Lung (tissue), 11 donors: ENCODE measurements at regions not wholly inside any gene's neighbourhood (a gene's known extent, or its start where the extent isn't known, plus 50 kb on each side); places are given as distances from the start of the nearest gene placed in this dataset.

Source experiments
- ATAC-seq: fragments of 200-7000 bp; cut with Tn5 transposase; one replicate; pipeline ENCODE4 v1.9.1; 2020; ENCODE audit warnings: moderate number of reproducible peaks; ENCODE audit not compliant: insufficient read depth, low FRiP score
- DNase-seq, 3 donors: peaks; one replicate each; pipeline ENCODE4 v3.0.0-alpha.2; 2013 to 2017
- H3K27ac ChIP-seq, 2 donors: one replicate each; pipeline ENCODE4 v1.5.1; 2013; ENCODE audit warnings: mild to moderate bottlenecking in 2 of 2, moderate library complexity in 2 of 2, control low read depth in 1 of 2, inconsistent platforms in 1 of 2, low read depth in 1 of 2, low read length in 1 of 2
- H3K27me3 ChIP-seq, 3 donors: one replicate each; pipeline ENCODE4 v1.5.1; 2013; ENCODE audit warnings: low read length in 2 of 3; ENCODE audit not compliant: control insufficient read depth in 3 of 3, insufficient read depth in 3 of 3
- H3K36me3 ChIP-seq, 4 donors: one replicate each; pipeline ENCODE4 v1.5.1; 2013; ENCODE audit warnings: low read length in 4 of 4, mild to moderate bottlenecking in 1 of 4, moderate library complexity in 1 of 4; ENCODE audit not compliant: control insufficient read depth in 4 of 4, insufficient read depth in 4 of 4
- H3K4me1 ChIP-seq, 5 donors: one replicate each; pipeline ENCODE4 v1.5.1; 2013; ENCODE audit warnings: low read length in 5 of 5, mild to moderate bottlenecking in 2 of 5, moderate library complexity in 1 of 5; ENCODE audit not compliant: control insufficient read depth in 5 of 5, insufficient read depth in 5 of 5
- H3K4me3 ChIP-seq: one replicate; pipeline ENCODE4 v1.5.1; 2013; ENCODE audit warnings: mild to moderate bottlenecking, control low read depth, moderate library complexity
- H3K9ac ChIP-seq, 2 donors: one replicate each; pipeline ENCODE4 v1.5.1; 2013; ENCODE audit warnings: low read length in 2 of 2, control low read depth in 1 of 2; ENCODE audit not compliant: insufficient read depth in 1 of 2
- H3K9me3 ChIP-seq, 4 donors: one replicate each; pipeline ENCODE4 v1.5.1; 2013; ENCODE audit warnings: low read length in 3 of 4, mild to moderate bottlenecking in 1 of 4, moderate library complexity in 1 of 4; ENCODE audit not compliant: control insufficient read depth in 4 of 4, insufficient read depth in 3 of 4
- CTCF ChIP-seq: IDR thresholded peaks from 2 replicates; pipeline ENCODE4 v1.5.1; 2012; ENCODE audit warnings: mild to moderate bottlenecking; ENCODE audit errors: control extremely low read depth, extremely low read depth
- WGBS, 2 donors: extraction: QIAGEN DNeasy Blood & Tissue Kit; methylation state at CpG; one replicate each; pipeline ENCODE4 v1.1.7; 2013; 5-methylcytosine and 5-hydroxymethylcytosine counted together
- donor health status: control.
- donor health status: control.
- donor health status: Bipolar disorder and iron deficiency.
- donor health status: healthy.
- donor health status: DM: yes; HTN: yes; CAD: no.

GRCh38 chr3:5568451-5568850 lies 380.9 kb downstream of the EDEM1 start:
- Histone ChIP-seq H3K36me3 (no peaks in the 10 kb centered on the region), H3K4me3 (no peak overlapping the region), H3K9ac (no peak overlapping the region), H3K4me1 (no peaks in the 10 kb centered on the region), H3K27me3 (no peaks in the 10 kb centered on the region), H3K9me3 (peaks cover 0 to 2% (median 0%) of the 10 kb centered on the region in 4 donors), H3K27ac (no peak overlapping the region)
- DNase-seq (peak in 1 of 3 donors; percentile 8), ATAC-seq (no peak)
- 35 to 49% methylated on average over 5 of the region's 5 CpGs for WGBS, 2 donors
- no peak for TF ChIP-seq CTCF

GRCh38 chr3:5569152-5569551 lies 381.6 kb downstream of the EDEM1 start:
- 91 to 92% methylated on average over 4 of the region's 4 CpGs for WGBS, 2 donors
- ATAC-seq (no peak), DNase-seq (no peak)
- Histone ChIP-seq H3K27me3 (no peaks in the 10 kb centered on the region), H3K9ac (no peak overlapping the region), H3K4me3 (no peak overlapping the region), H3K36me3 (no peaks in the 10 kb centered on the region), H3K27ac (no peak overlapping the region), H3K4me1 (no peaks in the 10 kb centered on the region), H3K9me3 (peaks cover 0 to 2% (median 0%) of the 10 kb centered on the region in 4 donors)
- no peak for TF ChIP-seq CTCF

GRCh38 chr3:5572168-5572567 lies 384.7 kb downstream of the EDEM1 start:
- TF ChIP-seq CTCF: no peak
- no peak overlapping the region for H3K27ac ChIP-seq
- ATAC-seq: no peak
- no peak overlapping the region for H3K9ac ChIP-seq
- H3K9me3 ChIP-seq: no peaks in the 10 kb centered on the region
- WGBS, 2 donors: 76 to 80% methylated on average over 6 of the region's 6 CpGs
- no peak for DNase-seq
- H3K27me3 ChIP-seq: no peaks in the 10 kb centered on the region
- no peaks in the 10 kb centered on the region for H3K36me3 ChIP-seq
- H3K4me1 ChIP-seq: no peaks in the 10 kb centered on the region
- H3K4me3 ChIP-seq: no peak overlapping the region

- no peak overlapping the region for H3K9ac ChIP-seq
- WGBS, 2 donors: 67 to 88% methylated on average over 7 of the region's 7 CpGs
- TF ChIP-seq CTCF: no peak
- no peak overlapping the region for H3K27ac ChIP-seq
- H3K27me3 ChIP-seq: no peaks in the 10 kb centered on the region
- H3K36me3 ChIP-seq: no peaks in the 10 kb centered on the region
- H3K9me3 ChIP-seq: no peaks in the 10 kb centered on the region
- no peak overlapping the region for H3K4me3 ChIP-seq
- no peak for ATAC-seq
- H3K4me1 ChIP-seq: no peaks in the 10 kb centered on the region
- DNase-seq: no peak
Measured at GRCh38 chr3:5576277-5577011, 388.9 kb downstream of the EDEM1 start.
